Mucosa of stomach (tissue), 1 donor: ENCODE measurements at regions not wholly inside any gene's neighbourhood (a gene's known extent, or its start where the extent isn't known, plus 50 kb on each side); places are given as distances from the start of the nearest gene placed in this dataset.
A peak's percentile ranks its signal among the peaks of the same experiment; 100 is the strongest.

ENCODE experiments used
- H3K27me3 ChIP-seq: one replicate; pipeline ENCODE4 v1.7.0; 2013; ENCODE audit warnings: mild to moderate bottlenecking, low read length; ENCODE audit not compliant: control insufficient read depth, insufficient read depth
- H3K36me3 ChIP-seq: one replicate; pipeline ENCODE4 v1.7.0; 2013; ENCODE audit warnings: low read length; ENCODE audit not compliant: control insufficient read depth, insufficient read depth
- H3K4me1 ChIP-seq: one replicate; pipeline ENCODE4 v1.7.0; 2013; ENCODE audit warnings: mild to moderate bottlenecking, low read length; ENCODE audit not compliant: control insufficient read depth, insufficient read depth
- H3K4me3 ChIP-seq: one replicate; pipeline ENCODE4 v1.7.0; 2013; ENCODE audit warnings: low read length
- H3K9ac ChIP-seq: one replicate; pipeline ENCODE4 v1.7.0; 2013; ENCODE audit warnings: mild to moderate bottlenecking, low read length, moderate library complexity
- H3K9me3 ChIP-seq: one replicate; pipeline ENCODE4 v1.7.0; 2013; ENCODE audit warnings: mild to moderate bottlenecking, low read length, moderate library complexity; ENCODE audit not compliant: control insufficient read depth
- donor health status: Pancreatic carcinoma.

GRCh38 chrX:40175511-40176350 lies 78.0 kb upstream of the BCOR start:
- peak overlapping the region; percentile 36 for H3K4me3 ChIP-seq
- H3K4me1 ChIP-seq: peaks cover 33% of the 10 kb centered on the region
- no peaks in the 10 kb centered on the region for H3K27me3 ChIP-seq
- no peaks in the 10 kb centered on the region for H3K36me3 ChIP-seq
- no peaks in the 10 kb centered on the region for H3K9me3 ChIP-seq
- H3K9ac ChIP-seq: peak overlapping the region; percentile 75

GRCh38 chrX:40174854-40175510 lies 77.2 kb upstream of the BCOR start:
- H3K4me3 ChIP-seq: peak overlapping the region; percentile 36
- H3K36me3 ChIP-seq: no peaks in the 10 kb centered on the region
- no peaks in the 10 kb centered on the region for H3K9me3 ChIP-seq
- no peaks in the 10 kb centered on the region for H3K27me3 ChIP-seq
- peaks cover 34% of the 10 kb centered on the region for H3K4me1 ChIP-seq
- peak overlapping the region; percentile 75 for H3K9ac ChIP-seq

DNA sequence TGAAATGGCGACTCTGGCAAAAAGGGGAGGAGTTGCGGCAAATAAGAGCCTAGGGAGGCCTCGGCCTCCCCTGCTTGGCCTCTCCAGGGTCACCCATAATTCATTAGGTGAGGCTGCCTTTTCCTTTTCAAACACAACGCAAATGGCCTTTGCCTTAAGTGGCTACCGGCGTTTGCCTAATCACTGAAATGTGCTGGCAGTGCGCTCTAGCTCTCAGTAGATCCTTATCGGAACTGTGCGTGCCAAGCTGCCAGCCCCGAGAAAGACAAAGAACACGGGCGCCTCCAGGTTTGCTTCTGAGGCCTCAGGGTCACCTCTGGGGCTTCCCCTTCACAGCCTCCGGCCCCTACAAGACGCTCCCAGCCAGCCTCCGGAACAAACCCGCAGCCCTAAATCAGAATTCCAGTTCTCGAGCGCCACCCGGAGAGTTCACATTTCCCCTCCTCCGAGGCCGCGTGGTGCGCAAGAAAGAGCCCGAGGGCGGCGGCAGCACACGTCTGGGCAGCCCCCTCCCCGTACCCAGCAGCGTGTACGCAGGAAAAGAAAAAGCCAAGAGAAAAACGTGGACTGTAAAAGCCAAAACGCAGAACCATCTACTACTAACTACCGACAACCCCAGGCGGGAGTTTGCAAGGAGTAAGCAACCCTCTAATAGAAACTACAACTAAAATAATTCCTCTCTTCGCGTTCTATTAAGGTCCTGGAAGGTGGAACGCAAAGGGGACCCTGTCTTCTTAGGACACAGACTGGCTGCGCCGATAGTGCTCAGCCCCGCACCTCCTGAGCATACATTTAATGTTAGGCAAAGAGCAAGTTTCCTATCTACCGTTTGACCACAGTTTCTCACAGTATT lies 76.5 kb upstream of the BCOR start:
- Histone ChIP-seq H3K4me3 (no peak overlapping the region), H3K9ac (peak overlapping the region; percentile 75), H3K9me3 (no peaks in the 10 kb centered on the region), H3K36me3 (no peaks in the 10 kb centered on the region), H3K4me1 (peaks cover 34% of the 10 kb centered on the region), H3K27me3 (no peaks in the 10 kb centered on the region)

DNA sequence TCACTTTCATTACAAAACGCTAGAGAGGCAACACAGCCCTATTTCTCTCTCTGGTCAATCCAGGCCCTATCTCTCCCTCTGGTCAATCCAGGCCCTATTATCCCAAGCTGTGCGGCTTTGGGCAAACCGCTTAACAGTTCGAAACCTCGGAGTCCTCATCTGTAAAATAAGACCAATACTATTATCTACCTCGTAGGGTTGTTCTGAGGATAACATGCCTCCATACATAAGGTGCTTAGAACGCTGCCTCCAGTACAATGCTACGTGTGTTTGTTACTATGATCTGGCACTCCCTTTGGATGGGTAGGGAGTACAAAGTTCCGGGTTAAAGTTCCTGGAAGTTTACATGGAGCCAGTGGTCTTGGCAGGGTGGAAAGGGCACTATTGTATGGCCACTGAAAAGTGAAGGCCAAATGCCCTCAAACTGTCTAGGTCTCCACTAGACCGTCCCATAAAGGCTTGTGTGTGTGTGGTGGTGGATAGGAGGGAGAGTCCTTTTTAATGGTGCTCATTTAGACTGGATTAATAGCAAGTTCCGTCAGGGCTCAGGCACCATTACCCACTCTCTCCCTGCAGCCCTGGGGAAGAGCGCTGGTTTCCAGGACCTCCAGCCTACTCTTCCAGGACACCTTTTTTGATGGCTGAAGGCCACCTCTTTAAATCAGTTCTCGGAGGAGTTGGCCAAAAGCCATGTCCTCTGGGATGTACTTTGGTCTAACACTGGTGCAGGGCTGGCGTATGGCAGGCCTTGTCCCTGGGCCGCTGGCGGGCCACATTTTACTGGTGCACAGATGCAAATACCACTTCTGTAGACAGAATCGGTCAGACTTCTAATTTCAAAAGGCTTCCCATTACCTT lies 75.6 kb upstream of the BCOR start:
- no peaks in the 10 kb centered on the region for H3K9me3 ChIP-seq
- peaks cover 37% of the 10 kb centered on the region for H3K4me1 ChIP-seq
- H3K4me3 ChIP-seq: peak overlapping the region; percentile 19
- no peak overlapping the region for H3K9ac ChIP-seq
- H3K27me3 ChIP-seq: no peaks in the 10 kb centered on the region
- H3K36me3 ChIP-seq: no peaks in the 10 kb centered on the region

DNA sequence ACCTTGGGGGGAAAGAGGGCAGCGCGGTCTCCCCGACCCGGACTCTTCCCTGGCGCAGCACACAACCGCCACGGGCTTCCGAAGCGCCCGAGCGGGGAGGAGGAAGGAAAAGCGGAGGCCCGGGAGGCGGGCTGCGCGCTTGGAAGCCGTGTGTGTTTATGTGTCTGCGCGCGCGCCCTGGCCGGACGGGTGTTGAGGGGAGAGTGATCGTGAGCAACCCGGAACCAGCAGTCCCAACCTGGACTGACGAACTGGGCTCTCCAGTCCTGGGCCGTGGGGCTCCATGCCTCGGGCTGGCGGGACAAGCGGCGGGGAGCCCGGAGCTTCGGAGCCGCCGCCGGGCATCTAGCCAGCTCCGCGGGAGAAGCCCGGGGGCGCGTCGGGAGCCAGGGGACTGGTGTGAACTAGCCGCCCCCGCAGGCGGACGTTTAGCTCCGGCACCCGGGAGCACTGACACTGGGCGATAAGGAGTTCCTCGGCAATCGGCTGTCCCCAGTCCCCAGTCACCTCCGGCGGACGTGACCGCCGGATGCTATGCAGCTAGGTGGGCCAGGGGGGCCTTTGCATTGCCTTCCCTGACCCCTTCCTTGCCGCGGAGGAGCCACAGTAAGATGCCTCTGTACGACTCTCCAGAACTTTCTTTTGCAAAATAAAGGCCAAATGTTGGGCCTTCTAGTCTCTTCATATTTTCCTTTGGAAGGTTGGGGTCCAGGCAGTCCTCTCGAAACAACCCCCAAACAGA lies 74.8 kb upstream of the BCOR start:
- no peaks in the 10 kb centered on the region for H3K9me3 ChIP-seq
- peak overlapping the region; percentile 19 for H3K4me3 ChIP-seq
- H3K4me1 ChIP-seq: peaks cover 40% of the 10 kb centered on the region
- H3K9ac ChIP-seq: peak overlapping the region; percentile 68
- no peaks in the 10 kb centered on the region for H3K27me3 ChIP-seq
- no peaks in the 10 kb centered on the region for H3K36me3 ChIP-seq

- Histone ChIP-seq H3K27me3 (peaks cover under 1% of the 10 kb centered on the region), H3K9me3 (no peaks in the 10 kb centered on the region), H3K4me1 (peaks cover 44% of the 10 kb centered on the region), H3K36me3 (no peaks in the 10 kb centered on the region), H3K4me3 (peak overlapping the region; percentile 19), H3K9ac (peak overlapping the region; percentile 68)
These were observed 74.0 kb upstream of the BCOR start for GRCh38 chrX:40171513-40172400.

DNA sequence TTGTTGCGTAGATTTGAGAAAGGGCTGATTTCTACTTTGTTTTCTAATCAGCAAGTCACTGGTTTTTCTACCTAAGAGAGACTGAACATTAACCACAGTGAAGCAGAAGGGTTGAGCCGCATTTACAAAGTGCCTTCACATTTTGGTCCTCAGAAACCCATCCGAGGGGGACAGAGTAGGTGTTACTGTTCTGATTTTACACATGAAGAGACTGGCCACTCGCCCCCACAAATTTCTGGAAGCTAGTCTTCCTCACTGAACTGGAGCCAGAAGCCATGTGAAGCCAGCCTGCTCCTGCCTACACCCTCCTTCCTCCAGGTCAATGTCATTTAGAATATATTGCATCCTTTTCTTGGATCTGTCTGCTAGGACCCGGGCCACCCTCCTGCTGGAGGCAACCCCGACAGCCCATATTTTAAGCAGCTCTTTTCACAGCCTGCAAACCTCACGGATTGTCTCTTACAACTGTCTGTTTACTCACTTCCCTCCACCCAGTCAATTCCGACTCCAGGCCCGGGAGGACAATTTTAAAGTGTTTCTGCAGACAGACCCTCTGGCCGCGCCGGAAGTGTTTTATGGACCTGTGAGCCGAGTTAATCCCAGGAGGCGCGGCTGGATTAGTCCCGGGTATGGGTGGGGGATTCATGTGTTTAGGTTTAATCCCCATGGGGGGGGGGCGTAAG lies 73.2 kb upstream of the BCOR start:
- Histone ChIP-seq H3K36me3 (no peaks in the 10 kb centered on the region), H3K27me3 (peaks cover 4% of the 10 kb centered on the region), H3K9me3 (no peaks in the 10 kb centered on the region), H3K4me3 (no peak overlapping the region), H3K9ac (peak overlapping the region; percentile 68), H3K4me1 (peaks cover 49% of the 10 kb centered on the region)

DNA sequence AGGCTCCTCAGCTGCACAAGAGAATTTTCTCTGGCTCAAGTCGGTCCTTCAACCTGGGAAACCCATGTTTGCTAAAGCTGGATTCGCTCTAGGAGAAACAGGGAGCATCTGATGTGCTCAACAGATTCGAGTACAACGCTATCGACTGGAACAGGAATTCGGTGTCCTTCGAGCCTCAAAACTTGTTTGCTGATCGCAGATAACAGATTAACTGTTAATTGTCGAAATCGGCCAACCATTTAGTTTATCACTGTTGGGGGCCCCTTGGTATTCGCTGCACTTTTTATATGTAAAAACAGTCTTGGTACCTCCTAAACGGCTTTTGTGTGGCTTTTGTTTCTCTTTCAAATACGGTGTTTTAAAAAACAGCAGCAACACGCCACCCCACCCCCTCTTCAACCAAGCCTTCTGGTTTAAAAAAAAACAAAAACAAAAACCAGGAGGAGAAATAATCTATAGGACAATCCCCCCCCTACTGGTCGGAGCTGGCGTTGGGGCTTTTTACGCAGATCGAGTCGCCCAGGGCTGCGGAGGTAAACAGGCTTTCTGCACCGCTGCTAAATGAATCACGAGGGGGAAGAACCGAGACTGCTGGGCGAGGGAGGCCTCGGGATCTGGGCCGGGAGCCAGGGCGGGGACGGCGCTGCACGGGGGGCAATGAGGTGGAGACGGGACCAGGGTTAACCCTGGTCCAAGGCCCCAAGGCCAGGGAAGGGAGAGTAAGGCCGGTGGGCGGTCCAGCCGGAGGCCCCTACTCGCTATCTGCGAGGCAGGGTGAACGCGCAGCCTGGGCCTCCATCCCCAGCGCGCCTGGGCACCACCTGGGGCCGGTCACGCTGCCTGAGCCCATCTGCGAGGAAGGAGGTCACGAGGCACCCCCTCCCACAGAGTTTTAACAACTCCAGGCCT lies 71.7 kb upstream of the BCOR start:
- peak overlapping the region; percentile 25 for H3K9ac ChIP-seq
- no peak overlapping the region for H3K4me3 ChIP-seq
- H3K9me3 ChIP-seq: no peaks in the 10 kb centered on the region
- H3K27me3 ChIP-seq: peaks cover 4% of the 10 kb centered on the region
- peaks cover 46% of the 10 kb centered on the region for H3K4me1 ChIP-seq
- no peaks in the 10 kb centered on the region for H3K36me3 ChIP-seq

DNA sequence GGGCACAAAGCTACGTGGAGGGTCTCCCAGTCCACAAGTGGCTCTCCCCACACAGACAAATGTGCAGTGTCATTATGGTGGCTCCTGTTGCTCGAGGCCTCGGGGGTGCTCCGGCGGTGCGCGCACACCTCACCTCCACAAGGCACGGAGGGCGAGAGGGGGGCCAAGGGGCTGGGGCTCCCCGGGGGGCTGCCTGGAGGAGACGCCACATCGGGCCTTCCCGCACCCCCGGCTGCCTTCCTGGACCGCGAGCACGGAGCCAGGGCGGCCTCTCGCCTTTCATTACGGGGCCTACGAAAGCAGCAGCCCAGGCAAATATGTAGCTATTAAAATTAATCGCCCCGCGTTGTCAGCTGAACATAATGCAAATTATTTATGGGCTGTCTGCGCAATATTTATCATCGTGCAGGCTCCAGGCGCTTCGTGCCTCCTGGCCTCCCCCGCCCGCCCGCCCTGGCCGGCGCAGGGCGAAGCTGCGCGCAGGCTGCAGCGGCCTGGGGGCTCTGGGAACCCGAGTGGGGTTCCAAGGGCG lies 70.8 kb upstream of the BCOR start:
- no peak overlapping the region for H3K4me3 ChIP-seq
- peaks cover 38% of the 10 kb centered on the region for H3K4me1 ChIP-seq
- H3K36me3 ChIP-seq: no peaks in the 10 kb centered on the region
- no peak overlapping the region for H3K9ac ChIP-seq
- peaks cover 4% of the 10 kb centered on the region for H3K27me3 ChIP-seq
- H3K9me3 ChIP-seq: no peaks in the 10 kb centered on the region
